ENCODE measurements at regions not wholly inside any gene's neighbourhood (a gene's known extent, or its start where the extent isn't known, plus 50 kb on each side); places are given as distances from the start of the nearest gene placed in this dataset.

DNA sequence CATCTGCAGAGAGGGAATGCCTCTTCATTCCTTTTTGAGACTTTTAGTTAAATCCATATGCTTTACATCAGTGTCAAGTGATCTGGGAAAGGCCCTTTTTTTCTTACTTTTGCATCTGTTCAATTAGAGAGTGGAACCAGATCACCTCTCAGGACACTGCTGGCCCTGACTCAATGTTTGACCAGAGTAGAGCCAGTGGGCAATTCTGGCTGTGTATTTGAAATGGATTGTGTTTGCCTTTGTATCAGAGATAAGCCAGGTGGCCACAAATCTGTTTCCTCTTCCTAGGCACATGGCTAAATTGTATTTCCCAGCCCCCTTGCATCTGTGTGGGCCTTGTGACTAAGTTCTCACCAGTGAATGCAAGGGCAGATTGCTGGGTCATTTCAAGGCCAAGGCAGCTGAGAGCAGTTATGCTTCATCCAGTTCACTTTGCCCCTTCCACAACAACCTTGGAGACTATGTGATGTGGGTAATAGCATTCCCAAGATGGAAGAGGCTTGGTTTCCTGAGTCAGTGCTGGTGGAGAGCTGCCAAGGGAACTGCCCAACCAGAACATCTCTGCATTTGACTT is 75.6 kb upstream of the CACNA2D3 start:
- H3K4me1 ChIP-seq, result peaks cover 0 to 27% (median 9%) of the 10 kb centered on the region in 9 donors
- no peaks in the 10 kb centered on the region for H3K9me3 ChIP-seq
- TF ChIP-seq, protein P1, sequence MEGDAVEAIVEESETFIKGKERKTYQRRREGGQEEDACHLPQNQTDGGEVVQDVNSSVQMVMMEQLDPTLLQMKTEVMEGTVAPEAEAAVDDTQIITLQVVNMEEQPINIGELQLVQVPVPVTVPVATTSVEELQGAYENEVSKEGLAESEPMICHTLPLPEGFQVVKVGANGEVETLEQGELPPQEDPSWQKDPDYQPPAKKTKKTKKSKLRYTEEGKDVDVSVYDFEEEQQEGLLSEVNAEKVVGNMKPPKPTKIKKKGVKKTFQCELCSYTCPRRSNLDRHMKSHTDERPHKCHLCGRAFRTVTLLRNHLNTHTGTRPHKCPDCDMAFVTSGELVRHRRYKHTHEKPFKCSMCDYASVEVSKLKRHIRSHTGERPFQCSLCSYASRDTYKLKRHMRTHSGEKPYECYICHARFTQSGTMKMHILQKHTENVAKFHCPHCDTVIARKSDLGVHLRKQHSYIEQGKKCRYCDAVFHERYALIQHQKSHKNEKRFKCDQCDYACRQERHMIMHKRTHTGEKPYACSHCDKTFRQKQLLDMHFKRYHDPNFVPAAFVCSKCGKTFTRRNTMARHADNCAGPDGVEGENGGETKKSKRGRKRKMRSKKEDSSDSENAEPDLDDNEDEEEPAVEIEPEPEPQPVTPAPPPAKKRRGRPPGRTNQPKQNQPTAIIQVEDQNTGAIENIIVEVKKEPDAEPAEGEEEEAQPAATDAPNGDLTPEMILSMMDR (IDR thresholded peaks at IDR 0.05), result no peak
- H3K36me3 ChIP-seq, result no peaks in the 10 kb centered on the region
- intact Hi-C loops (cut with DNase I), result no loop called here
- ATAC-seq (peak in 2 of 8 donors; percentile 26 to 62), DNase-seq (peak in 1 of 2 donors; percentile 18)
- H3K27me3 ChIP-seq, result no peaks in the 10 kb centered on the region
- H3K4me3 ChIP-seq, result no peak overlapping the region
- peak overlapping the region in 1 of 10 donors; percentile 46 for H3K27ac ChIP-seq

DNA sequence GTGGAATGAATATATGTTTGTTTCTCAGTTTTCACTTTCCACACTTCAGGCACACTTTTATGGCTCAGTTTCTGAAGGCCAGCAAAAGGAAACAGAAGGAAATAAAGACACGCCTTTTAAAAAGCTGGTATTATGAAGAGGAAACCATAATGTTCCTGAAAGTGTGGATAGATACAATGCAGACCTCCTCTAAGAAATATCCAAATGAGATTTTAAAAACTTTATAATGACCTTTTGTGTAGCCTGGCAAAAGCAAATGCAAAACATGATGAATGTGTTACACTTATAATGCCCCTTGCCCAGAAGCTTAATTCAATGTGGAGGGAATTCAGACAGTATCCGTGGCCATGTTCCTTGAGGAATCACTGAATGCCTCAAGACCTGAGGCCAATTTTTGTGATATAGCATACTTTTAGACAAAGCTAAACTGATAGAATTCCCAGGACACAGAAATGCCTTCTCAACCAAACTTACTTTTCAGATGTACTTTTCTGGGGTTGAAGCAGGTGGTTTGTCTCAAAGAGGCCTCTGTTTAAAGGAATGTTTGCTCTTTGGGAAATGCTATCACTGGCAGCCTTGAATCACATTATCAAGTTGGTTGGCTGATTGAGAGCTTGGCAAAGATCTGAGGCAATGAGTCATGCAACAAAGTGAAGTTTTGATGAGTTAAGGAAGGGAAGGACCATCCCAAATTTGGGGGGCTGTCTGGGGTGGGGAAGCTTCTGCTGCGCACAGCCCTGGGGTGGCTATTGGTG is 77.1 kb upstream of the CACNA2D3 start:
- H3K36me3 ChIP-seq, result no peaks in the 10 kb centered on the region
- intact Hi-C loops (cut with DNase I), result no loop called here
- H3K4me3 ChIP-seq, result no peak overlapping the region
- WGBS, 2 donors, result 66 to 71% methylated on average over 3 of the region's 3 CpGs
- DNase-seq (no peak), ATAC-seq (no peak)
- H3K4me1 ChIP-seq, result peaks cover 0 to 27% (median 9%) of the 10 kb centered on the region in 9 donors
- TF ChIP-seq, protein P1 (IDR thresholded peaks at IDR 0.05), result no peak
- H3K27me3 ChIP-seq, result no peaks in the 10 kb centered on the region
- H3K27ac ChIP-seq, result no peak overlapping the region
- H3K9me3 ChIP-seq, result no peaks in the 10 kb centered on the region

DNA sequence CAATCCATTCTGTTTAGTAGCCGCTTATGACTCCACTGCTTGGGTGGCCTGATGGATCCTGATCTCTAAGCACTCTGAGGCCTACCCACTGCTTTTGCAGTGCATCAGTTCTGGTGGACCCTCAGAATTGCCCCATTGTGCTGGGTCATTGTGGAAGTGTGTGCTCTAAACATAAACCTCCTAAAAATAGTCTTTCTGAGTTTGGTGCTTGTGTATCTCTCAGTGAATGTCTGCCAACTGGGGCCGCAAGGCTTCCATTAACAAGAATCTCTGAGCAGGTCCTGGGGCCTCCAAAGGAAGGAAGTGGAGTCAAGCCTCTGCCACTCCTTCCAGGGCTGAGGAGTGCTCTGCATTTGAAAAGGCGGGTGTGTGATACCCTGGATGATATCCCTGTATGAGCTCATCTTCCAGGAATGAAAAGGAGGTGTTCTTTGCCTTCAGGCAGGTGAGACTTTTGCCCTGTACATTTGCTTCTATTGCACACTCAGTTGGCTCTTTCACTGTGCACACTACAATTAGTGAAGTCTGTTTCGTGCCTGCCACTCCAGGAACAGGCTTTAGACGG is 80.0 kb upstream of the CACNA2D3 start:
- ATAC-seq, result peak in 3 of 8 donors; percentile 33 to 56 (median 42)

DNA sequence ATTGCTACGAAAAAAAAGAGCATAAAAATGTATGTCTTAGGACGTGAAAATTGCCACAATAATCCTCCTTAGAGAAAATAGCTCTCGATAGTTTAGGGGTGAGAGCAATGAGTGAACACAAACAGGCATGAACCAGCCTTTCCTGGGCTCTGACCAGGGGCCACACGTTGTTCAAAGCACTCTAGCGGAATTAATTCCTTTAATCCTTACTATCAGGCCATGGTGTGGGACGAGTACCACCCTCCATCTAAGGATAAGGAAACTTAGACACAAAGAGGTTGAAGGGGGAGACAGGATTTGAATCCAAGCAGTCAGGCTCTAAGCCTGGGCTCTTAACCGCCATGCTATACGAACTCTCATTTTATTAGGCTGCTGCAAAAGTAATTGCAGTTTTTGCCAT is 81.9 kb upstream of the CACNA2D3 start:
- DNase-seq (no peak), ATAC-seq (no peak)
- H3K4me1 ChIP-seq, result peaks cover 0 to 14% (median 9%) of the 10 kb centered on the region in 9 donors
- TF ChIP-seq, protein P1 (IDR thresholded peaks at IDR 0.05), result no peak
- H3K9me3 ChIP-seq, result no peaks in the 10 kb centered on the region
- no peak overlapping the region for H3K4me3 ChIP-seq
- H3K27me3 ChIP-seq, result peaks cover 0 to 5% (median 0%) of the 10 kb centered on the region in 7 donors
- 68 to 76% methylated on average over 8 of the region's 8 CpGs for WGBS, 2 donors
- no peaks in the 10 kb centered on the region for H3K36me3 ChIP-seq
- intact Hi-C loops (cut with DNase I), result no loop called here
- no peak overlapping the region for H3K27ac ChIP-seq

More for the DNA sequence above, 80.0 kb upstream of the CACNA2D3 start:
- no peak for DNase-seq
- Histone ChIP-seq H3K4me3 (no peak overlapping the region), H3K27me3 (peaks cover 0 to 5% (median 0%) of the 10 kb centered on the region in 7 donors), H3K36me3 (no peaks in the 10 kb centered on the region), H3K9me3 (no peaks in the 10 kb centered on the region), H3K4me1 (peaks cover 0 to 26% (median 9%) of the 10 kb centered on the region in 9 donors), H3K27ac (no peak overlapping the region)
- 68 to 74% methylated on average over 5 of the region's 5 CpGs for WGBS, 2 donors
- TF ChIP-seq, protein P1 (IDR thresholded peaks at IDR 0.05), result no peak
- intact Hi-C loops (cut with DNase I), result no loop called here
